Hematopoietic multipotent progenitor cell (in vitro differentiated cells): ENCODE measurements at regions not wholly inside any gene's neighbourhood (a gene's known extent, or its start where the extent isn't known, plus 50 kb on each side); places are given as distances from the start of the nearest gene placed in this dataset. TPM values are rescaled to one million over a fixed set of nuclear protein-coding genes. Genes with fewer than 3 reads are reported as not detected.

Source experiments
- DNase-seq, 3 donors: peaks; one replicate each; pipeline ENCODE4 v3.0.0-alpha.2; 2011 to 2015; ENCODE audit warnings: low read depth in 2 of 3, low spot score in 2 of 3
- small RNA-seq: library from RNA; depleted of rRNA; stranded (forward); fragments of <200 nt; gene quantifications from one replicate; pipeline ENCODE3, GENCODE V24; 2012

- no peak for DNase-seq
Observed at GRCh38 chr1:192943108-192943507, 116.1 kb downstream of the UCHL5 start.

- DNase-seq: no peak
Observed at GRCh38 chr1:192943522-192943921, 115.6 kb downstream of the UCHL5 start.

GRCh38 chr1:192945390-192946130 is 113.6 kb downstream of the UCHL5 start:
- DNase-seq: no peak

GRCh38 chr1:192949783-192950182 is 109.4 kb downstream of the UCHL5 start:
- DNase-seq: no peak

GRCh38 chr1:192950926-192951325 is 108.2 kb downstream of the UCHL5 start:
- no peak for DNase-seq

GRCh38 chr1:192951691-192952460 is 107.3 kb downstream of the UCHL5 start:
- DNase-seq: peak in 1 of 3 donors; percentile 11

GRCh38 chr1:192952646-192953045 is 106.5 kb downstream of the UCHL5 start:
- no peak for DNase-seq

GRCh38 chr1:192954705-192955265 is 104.4 kb downstream of the UCHL5 start:
- DNase-seq: no peak

- DNase-seq: no peak
Observed at GRCh38 chr1:192958350-192958749, 100.8 kb downstream of the UCHL5 start.

- DNase-seq: no peak
Observed at GRCh38 chr1:192958871-192959270, 100.3 kb downstream of the UCHL5 start.

- no peak for DNase-seq
Observed at GRCh38 chr1:192959657-192960186, 99.4 kb downstream of the UCHL5 start.

Small RNAs in the stretch of these regions (small RNA-seq; reads per million reads assigned to genes)
- gene RN7SKP126: not detected
